OCI-LY3 (cell line): ENCODE measurements at regions not wholly inside any gene's neighbourhood (a gene's known extent, or its start where the extent isn't known, plus 50 kb on each side); places are given as distances from the start of the nearest gene placed in this dataset.

Experiments
- EZH2phosphoT487 ChIP-seq: fragments of 200-600 bp; shearing (Covaris generic); IDR thresholded peaks from 2 replicates; pipeline ENCODE4 v1.6.1; 2018; ENCODE audit warnings: antibody characterized with exemption, mixed run types, low read depth
- TF ChIP-seq, protein P1 (sequence below): fragments of 200-600, 300-600 bp; sonication (generic); IDR thresholded peaks from 2 replicates; pipeline ENCODE4 v1.5.1; 2014; ENCODE audit warnings: antibody characterized with exemption, low read length, low read depth

DNA sequence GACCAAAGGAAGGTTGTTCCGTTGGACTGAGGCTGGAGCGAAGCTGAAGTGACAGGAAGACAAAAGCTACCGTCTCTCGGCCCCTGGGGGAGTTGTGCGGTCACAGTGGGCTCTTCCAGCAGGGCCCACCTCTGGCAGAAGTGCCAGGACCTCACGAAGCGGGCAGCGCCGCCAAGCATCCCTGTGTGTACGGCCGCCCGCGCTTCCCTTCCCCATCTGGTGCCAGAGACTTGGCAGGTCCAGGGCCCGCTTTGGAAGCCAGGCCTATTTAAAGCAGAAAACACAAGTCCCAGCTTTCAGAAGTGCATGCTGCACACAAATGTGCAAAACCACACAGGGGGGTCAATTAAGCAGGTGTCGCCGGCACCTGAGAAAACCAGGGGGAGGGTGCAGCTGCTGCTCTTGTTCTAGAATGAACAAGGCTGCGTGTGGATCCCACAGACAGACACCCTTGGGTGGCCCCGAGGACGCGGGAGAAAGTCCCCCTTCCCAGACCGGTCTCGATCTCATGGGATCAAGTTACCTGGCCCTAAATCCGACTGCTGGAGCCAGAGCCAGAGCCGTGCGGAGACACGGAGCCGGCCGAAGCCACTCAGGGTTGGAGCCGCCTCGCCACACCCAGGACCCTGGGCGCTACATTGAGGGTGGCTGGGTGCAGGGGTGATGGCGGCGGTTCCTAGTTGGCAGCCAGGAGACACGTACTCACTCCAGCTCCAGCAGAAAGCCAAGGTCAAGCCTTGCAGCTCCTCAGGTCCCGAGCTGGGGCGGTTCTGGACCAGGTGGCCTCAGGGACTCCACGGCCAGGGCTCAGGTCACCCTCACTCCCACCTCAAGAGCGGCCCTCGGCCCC lies 51.8 kb upstream of the PPP2R2D start:
- TF ChIP-seq, protein P1, sequence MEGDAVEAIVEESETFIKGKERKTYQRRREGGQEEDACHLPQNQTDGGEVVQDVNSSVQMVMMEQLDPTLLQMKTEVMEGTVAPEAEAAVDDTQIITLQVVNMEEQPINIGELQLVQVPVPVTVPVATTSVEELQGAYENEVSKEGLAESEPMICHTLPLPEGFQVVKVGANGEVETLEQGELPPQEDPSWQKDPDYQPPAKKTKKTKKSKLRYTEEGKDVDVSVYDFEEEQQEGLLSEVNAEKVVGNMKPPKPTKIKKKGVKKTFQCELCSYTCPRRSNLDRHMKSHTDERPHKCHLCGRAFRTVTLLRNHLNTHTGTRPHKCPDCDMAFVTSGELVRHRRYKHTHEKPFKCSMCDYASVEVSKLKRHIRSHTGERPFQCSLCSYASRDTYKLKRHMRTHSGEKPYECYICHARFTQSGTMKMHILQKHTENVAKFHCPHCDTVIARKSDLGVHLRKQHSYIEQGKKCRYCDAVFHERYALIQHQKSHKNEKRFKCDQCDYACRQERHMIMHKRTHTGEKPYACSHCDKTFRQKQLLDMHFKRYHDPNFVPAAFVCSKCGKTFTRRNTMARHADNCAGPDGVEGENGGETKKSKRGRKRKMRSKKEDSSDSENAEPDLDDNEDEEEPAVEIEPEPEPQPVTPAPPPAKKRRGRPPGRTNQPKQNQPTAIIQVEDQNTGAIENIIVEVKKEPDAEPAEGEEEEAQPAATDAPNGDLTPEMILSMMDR, result no peak
- no peak for TF ChIP-seq EZH2phosphoT487
